A673 (cell line): ENCODE measurements at regions not wholly inside any gene's neighbourhood (a gene's known extent, or its start where the extent isn't known, plus 50 kb on each side); places are given as distances from the start of the nearest gene placed in this dataset.

Source experiments
- BruUV-seq: library from RNA; stranded (reverse); fragments of 400-500 nt; replicated peaks from 2 replicates; lab custom pipeline; 2021; lab: Mats Ljungman, UMichigan
- CTCF ChIA-PET: fragments of 300-600 bp; sonication (Branson Sonifier 250); formaldehyde crosslinking; loops from one replicate; lab custom pipeline; 2022; ENCODE audit warnings: antibody characterized with exemption; lab: Charles Lee
- POLR2A ChIA-PET: fragments of 300-600 bp; sonication (Branson Sonifier 250); formaldehyde crosslinking; loops from one replicate; lab custom pipeline; 2022; ENCODE audit warnings: antibody characterized with exemption; ENCODE audit not compliant: low non-redundant PET; lab: Charles Lee
- DNase-seq: peaks from one replicate; pipeline ENCODE4 v3.0.0-alpha.2; 2015; ENCODE audit warnings: low spot score
- H3K27ac ChIP-seq: fragments of 200-600 bp; sonication (generic); 2 replicates; pipeline ENCODE4 v1.5.1; 2016; ENCODE audit warnings: mixed run types, low read depth, mild to moderate bottlenecking, mixed read lengths, antibody characterized with exemption, low read length; ENCODE audit not compliant: poor library complexity, severe bottlenecking
- H3K27me3 ChIP-seq: fragments of 200-600 bp; sonication (generic); replicated peaks from 2 replicates; pipeline ENCODE4 v1.6.1; 2017; ENCODE audit warnings: mixed run types, low read depth, mild to moderate bottlenecking, mixed read lengths, antibody characterized with exemption, low read length; ENCODE audit not compliant: insufficient read depth, poor library complexity
- H3K36me3 ChIP-seq: fragments of 200-600 bp; sonication (generic); 2 replicates; pipeline ENCODE4 v1.6.1; 2016; ENCODE audit warnings: mixed run types, mild to moderate bottlenecking, mixed read lengths, antibody characterized with exemption, low read length; ENCODE audit not compliant: insufficient read depth, poor library complexity, severe bottlenecking
- H3K4me1 ChIP-seq: fragments of 200-600 bp; sonication (generic); 2 replicates; pipeline ENCODE4 v1.6.1; 2017; ENCODE audit warnings: mixed run types, mild to moderate bottlenecking, mixed read lengths, antibody characterized with exemption, low read length; ENCODE audit not compliant: insufficient read depth, poor library complexity, severe bottlenecking
- H3K4me3 ChIP-seq: fragments of 200-600 bp; sonication (generic); 2 replicates; pipeline ENCODE4 v1.5.1; 2016; ENCODE audit warnings: low read depth, mixed run types, mild to moderate bottlenecking, mixed read lengths, low read length; ENCODE audit not compliant: poor library complexity, severe bottlenecking
- H3K9me3 ChIP-seq: fragments of 200-600 bp; sonication (generic); 2 replicates; pipeline ENCODE4 v1.6.1; 2016; ENCODE audit warnings: mixed run types, low read depth, mild to moderate bottlenecking, mixed read lengths, antibody characterized with exemption, low read length; ENCODE audit not compliant: poor library complexity, severe bottlenecking
- EZH2 ChIP-seq: fragments of 200-600 bp; sonication (generic); IDR thresholded peaks from 2 replicates; pipeline ENCODE4 v1.6.1; 2017; ENCODE audit warnings: borderline replicate concordance, low read depth, mild to moderate bottlenecking, mixed read lengths, antibody characterized with exemption, low read length; ENCODE audit not compliant: poor library complexity, severe bottlenecking
- intact Hi-C: fragments of 100-400 bp; cut with micrococcal nuclease; formaldehyde crosslinking; loops from one replicate; pipeline ENCODE4 v1.10.0; 2022; ENCODE audit not compliant: unreplicated experiment
- TF ChIP-seq, protein P1 (sequence below): fragments of 300-800, 200-600 bp; sonication (generic); conservative IDR thresholded peaks from 2 replicates; pipeline ENCODE4 v1.5.1; 2017; ENCODE audit warnings: low read depth, mild to moderate bottlenecking, antibody characterized with exemption, low read length, moderate library complexity, mixed read lengths

DNA sequence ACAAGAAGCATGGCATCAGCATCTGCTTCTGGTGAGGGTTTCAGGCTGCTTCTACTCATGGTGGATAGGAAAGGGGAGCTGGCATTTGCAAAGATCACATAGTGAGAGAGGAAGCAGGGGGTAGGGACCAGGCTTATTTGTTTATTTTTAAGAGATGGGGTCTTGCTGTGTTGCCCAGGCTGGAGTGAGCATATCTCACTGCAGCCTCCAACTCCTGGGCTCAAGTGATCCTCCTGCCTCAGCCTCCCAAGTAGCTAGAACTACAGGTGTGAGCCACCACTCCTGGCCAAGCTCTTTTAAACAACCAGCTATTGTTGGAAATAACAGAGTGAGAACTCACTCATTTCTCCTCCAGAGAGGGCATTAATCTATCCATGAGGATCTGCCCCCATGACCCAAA is 138.8 kb upstream of the FOXN2 start:
- no TSS peak for BruUV-seq
- H3K36me3 ChIP-seq, result no peaks in the 10 kb centered on the region
- H3K4me3 ChIP-seq, result no peak overlapping the region
- intact Hi-C loops, result no loop called here
- ChIA-PET POLR2A (no interaction called here), CTCF (no interaction called here)
- H3K27ac ChIP-seq, result no peak overlapping the region
- no peak for TF ChIP-seq EZH2
- TF ChIP-seq, protein P1, sequence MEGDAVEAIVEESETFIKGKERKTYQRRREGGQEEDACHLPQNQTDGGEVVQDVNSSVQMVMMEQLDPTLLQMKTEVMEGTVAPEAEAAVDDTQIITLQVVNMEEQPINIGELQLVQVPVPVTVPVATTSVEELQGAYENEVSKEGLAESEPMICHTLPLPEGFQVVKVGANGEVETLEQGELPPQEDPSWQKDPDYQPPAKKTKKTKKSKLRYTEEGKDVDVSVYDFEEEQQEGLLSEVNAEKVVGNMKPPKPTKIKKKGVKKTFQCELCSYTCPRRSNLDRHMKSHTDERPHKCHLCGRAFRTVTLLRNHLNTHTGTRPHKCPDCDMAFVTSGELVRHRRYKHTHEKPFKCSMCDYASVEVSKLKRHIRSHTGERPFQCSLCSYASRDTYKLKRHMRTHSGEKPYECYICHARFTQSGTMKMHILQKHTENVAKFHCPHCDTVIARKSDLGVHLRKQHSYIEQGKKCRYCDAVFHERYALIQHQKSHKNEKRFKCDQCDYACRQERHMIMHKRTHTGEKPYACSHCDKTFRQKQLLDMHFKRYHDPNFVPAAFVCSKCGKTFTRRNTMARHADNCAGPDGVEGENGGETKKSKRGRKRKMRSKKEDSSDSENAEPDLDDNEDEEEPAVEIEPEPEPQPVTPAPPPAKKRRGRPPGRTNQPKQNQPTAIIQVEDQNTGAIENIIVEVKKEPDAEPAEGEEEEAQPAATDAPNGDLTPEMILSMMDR, result no peak
- H3K27me3 ChIP-seq, result no peaks in the 10 kb centered on the region
- no peaks in the 10 kb centered on the region for H3K9me3 ChIP-seq
- no peak for DNase-seq
- peaks cover 12% of the 10 kb centered on the region for H3K4me1 ChIP-seq

DNA sequence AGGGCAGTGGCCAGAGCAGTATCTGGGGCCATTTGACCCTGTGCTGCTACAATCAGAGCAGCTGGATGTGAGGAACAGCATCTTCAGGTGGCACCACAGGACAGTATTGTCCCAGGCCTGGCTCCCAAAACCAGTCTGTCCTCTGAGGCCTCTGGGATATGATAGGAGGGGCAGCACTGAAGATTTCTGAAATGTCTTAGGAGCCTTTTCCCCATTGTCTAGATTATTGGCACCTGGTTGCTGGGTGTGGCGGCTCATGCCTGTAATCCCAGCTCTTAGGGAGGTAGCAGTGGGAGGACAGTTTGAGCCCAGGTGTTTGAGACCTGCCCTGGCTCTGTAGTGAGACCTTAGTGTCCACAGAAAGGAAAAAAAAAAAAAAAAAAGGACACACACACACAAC is 137.6 kb upstream of the FOXN2 start:
- H3K9me3 ChIP-seq, result no peaks in the 10 kb centered on the region
- TF ChIP-seq, protein P1, result no peak
- TF ChIP-seq EZH2, result no peak
- BruUV-seq, result no TSS peak
- ChIA-PET CTCF (no interaction called here), POLR2A (no interaction called here)
- no peak overlapping the region for H3K4me3 ChIP-seq
- no peaks in the 10 kb centered on the region for H3K36me3 ChIP-seq
- intact Hi-C loops, result no loop called here
- H3K27ac ChIP-seq, result no peak overlapping the region
- peaks cover 3% of the 10 kb centered on the region for H3K4me1 ChIP-seq
- DNase-seq, result no peak
- H3K27me3 ChIP-seq, result no peaks in the 10 kb centered on the region

DNA sequence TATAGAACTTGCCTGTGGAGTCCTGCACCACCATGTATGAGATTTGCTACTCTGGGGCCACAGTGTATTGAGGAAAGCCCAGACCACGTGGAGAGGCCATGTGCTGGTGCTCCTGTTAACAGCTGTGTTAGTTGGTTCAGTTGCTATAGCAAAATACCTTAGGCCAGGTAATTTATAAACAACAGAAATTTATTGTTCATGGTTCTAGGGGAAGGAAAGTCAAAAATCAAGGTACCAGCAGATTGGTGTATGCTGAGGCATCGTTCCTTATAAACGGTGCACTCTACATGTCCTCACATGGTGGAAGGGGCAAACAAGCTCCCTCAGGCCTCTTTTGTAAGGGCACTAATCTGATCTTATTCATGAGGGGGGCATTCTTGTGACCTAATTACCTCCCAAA is 135.9 kb upstream of the FOXN2 start:
- intact Hi-C loops, result no loop called here
- Histone ChIP-seq H3K4me1 (no peaks in the 10 kb centered on the region), H3K9me3 (no peaks in the 10 kb centered on the region), H3K27me3 (no peaks in the 10 kb centered on the region), H3K36me3 (no peaks in the 10 kb centered on the region), H3K27ac (no peak overlapping the region), H3K4me3 (no peak overlapping the region)
- no peak for TF ChIP-seq EZH2
- TF ChIP-seq, protein P1, result no peak
- DNase-seq, result no peak
- POLR2A ChIA-PET, result no interaction called here
- CTCF ChIA-PET, result no interaction called here
- no TSS peak for BruUV-seq
